ENCODE measurements at regions not wholly inside any gene's neighbourhood (a gene's known extent, or its start where the extent isn't known, plus 50 kb on each side); places are given as distances from the start of the nearest gene placed in this dataset.

DNA sequence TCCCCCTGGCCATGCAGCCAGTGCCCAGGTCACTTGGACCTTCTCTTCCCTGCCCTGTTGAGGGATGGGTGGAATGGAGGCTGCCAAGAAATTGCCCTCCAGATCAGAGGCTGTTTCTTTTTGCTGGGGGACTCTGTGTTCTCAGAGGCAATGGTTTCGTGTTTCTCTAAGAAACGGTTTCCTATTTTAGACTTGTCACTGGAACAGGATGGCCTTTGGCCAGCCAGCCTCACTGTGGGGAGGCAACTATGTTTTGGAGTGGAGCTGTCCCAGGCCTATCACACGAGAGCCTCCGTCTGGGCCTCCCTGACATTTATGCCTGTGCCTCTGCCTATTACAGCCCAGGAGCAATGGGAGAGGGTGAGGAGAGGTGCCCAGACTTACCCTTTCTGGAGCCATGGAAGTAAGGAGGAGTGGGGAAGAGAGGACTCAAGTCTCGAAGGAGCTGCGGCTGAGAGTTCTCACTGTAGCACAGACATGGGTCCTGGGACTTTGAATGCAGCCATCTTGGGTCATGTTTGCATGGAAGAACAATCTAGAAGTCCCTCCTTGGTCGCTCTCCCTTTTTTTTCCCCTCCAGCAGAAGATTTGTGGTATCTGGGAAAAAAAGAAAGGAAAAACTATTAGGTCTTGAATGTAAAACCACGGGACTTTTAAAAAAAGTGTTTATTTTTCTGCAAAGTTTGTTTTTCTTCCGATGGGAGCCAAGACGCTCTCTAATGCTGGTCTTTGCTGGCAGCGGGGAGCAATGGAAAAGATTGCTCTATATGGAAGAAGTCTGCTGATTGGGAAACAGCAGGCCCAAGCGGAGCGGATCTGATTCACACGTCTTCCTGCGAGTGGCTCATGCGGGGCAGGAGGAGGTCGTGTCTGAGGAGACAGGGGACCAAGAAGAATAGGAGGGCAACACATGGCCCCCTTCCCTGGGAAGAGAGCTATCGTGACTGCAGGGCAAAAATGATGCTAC lies 219.2 kb downstream of the FOXD2 start:
- TF ChIP-seq POLR2A (IDR thresholded peaks at IDR 0.05) (no peak), EP300 (IDR thresholded peaks at IDR 0.05) (no peak)
- TF ChIP-seq, protein P1, sequence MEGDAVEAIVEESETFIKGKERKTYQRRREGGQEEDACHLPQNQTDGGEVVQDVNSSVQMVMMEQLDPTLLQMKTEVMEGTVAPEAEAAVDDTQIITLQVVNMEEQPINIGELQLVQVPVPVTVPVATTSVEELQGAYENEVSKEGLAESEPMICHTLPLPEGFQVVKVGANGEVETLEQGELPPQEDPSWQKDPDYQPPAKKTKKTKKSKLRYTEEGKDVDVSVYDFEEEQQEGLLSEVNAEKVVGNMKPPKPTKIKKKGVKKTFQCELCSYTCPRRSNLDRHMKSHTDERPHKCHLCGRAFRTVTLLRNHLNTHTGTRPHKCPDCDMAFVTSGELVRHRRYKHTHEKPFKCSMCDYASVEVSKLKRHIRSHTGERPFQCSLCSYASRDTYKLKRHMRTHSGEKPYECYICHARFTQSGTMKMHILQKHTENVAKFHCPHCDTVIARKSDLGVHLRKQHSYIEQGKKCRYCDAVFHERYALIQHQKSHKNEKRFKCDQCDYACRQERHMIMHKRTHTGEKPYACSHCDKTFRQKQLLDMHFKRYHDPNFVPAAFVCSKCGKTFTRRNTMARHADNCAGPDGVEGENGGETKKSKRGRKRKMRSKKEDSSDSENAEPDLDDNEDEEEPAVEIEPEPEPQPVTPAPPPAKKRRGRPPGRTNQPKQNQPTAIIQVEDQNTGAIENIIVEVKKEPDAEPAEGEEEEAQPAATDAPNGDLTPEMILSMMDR (IDR thresholded peaks at IDR 0.05) = no peak

Data from gastroesophageal sphincter (tissue), 3 donors.